Fibroblast of the aortic adventitia (primary cell): ENCODE measurements at regions not wholly inside any gene's neighbourhood (a gene's known extent, or its start where the extent isn't known, plus 50 kb on each side); places are given as distances from the start of the nearest gene placed in this dataset.
A peak's percentile ranks its signal among the peaks of the same experiment; 100 is the strongest.

Experiments used
- DNase-seq: peaks from one replicate; pipeline ENCODE4 v3.0.0-alpha.2; 2010; ENCODE audit warnings: low read depth
- H3K4me3 ChIP-seq: 2 replicates; pipeline ENCODE4 v1.5.1; 2011; ENCODE audit warnings: low read depth, mild to moderate bottlenecking, control low read depth, low read length, moderate library complexity
- CTCF ChIP-seq: IDR thresholded peaks from 2 replicates; pipeline ENCODE4 v1.5.1; 2011; ENCODE audit warnings: mild to moderate bottlenecking, low read length, control low read depth, inconsistent platforms; ENCODE audit not compliant: insufficient read depth

GRCh38 chr10:127610816-127611215 lies 61.7 kb downstream of the NPS start:
- H3K4me3 ChIP-seq, result no peak overlapping the region
- DNase-seq, result no peak
- TF ChIP-seq CTCF, result no peak

- H3K4me3 ChIP-seq, result no peak overlapping the region
- DNase-seq, result no peak
- no peak for TF ChIP-seq CTCF
These were observed 65.4 kb downstream of the NPS start for GRCh38 chr10:127614484-127615017.

GRCh38 chr10:127618797-127619196 lies 69.7 kb downstream of the NPS start:
- no peak for TF ChIP-seq CTCF
- no peak overlapping the region for H3K4me3 ChIP-seq
- DNase-seq, result no peak

- H3K4me3 ChIP-seq, result no peak overlapping the region
- DNase-seq, result no peak
- TF ChIP-seq CTCF, result no peak
These were observed 70.6 kb downstream of the NPS start for GRCh38 chr10:127619546-127620325.

DNA sequence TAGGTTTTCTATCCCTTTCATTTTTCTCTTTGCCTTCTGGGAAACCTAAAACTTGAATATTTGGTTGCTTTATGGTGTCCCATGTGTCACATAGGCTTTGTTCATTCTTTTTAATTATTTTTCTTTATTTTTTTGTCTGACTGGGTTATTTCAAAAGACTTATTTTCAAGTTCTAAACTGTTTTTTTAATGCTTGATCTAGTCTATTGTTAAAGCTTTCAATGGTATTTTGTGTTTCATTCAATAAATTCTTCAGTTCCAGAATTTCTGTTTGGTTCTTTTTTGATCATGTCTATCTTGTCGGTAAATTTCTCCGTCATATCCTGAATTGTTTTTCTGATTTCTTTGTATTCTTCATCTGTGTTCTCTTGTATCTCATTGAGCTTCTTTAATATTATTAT lies 86.8 kb downstream of the NPS start:
- TF ChIP-seq CTCF, result no peak
- H3K4me3 ChIP-seq, result no peak overlapping the region
- DNase-seq, result no peak

DNA sequence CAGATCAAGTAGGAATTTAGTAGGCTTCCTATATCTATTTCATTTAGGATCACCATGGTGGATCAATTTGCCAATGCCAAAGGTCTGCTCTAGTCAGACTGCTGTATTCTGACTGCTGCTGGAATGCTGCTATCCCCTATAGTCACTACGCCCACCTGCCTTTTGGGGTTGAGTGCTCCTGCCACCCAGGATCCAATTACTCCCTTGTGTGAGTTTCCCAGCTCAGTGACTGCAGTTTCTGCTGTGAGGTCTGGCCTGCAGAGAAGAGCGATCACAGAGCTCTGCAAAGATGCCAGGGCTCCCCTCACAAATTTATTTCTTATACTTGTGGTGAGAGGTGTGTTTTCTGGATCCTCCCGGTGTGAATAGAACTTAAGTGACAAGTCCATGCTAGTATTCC lies 88.1 kb upstream of the FOXI2 start:
- DNase-seq, result peak; percentile 0
- no peak overlapping the region for H3K4me3 ChIP-seq
- TF ChIP-seq CTCF, result no peak
